ENCODE measurements at regions not wholly inside any gene's neighbourhood (a gene's known extent, or its start where the extent isn't known, plus 50 kb on each side); places are given as distances from the start of the nearest gene placed in this dataset.

GRCh38 chr4:167379076-167379835 lies 145.0 kb upstream of the SPOCK3 start:
- TF ChIP-seq, protein P1, sequence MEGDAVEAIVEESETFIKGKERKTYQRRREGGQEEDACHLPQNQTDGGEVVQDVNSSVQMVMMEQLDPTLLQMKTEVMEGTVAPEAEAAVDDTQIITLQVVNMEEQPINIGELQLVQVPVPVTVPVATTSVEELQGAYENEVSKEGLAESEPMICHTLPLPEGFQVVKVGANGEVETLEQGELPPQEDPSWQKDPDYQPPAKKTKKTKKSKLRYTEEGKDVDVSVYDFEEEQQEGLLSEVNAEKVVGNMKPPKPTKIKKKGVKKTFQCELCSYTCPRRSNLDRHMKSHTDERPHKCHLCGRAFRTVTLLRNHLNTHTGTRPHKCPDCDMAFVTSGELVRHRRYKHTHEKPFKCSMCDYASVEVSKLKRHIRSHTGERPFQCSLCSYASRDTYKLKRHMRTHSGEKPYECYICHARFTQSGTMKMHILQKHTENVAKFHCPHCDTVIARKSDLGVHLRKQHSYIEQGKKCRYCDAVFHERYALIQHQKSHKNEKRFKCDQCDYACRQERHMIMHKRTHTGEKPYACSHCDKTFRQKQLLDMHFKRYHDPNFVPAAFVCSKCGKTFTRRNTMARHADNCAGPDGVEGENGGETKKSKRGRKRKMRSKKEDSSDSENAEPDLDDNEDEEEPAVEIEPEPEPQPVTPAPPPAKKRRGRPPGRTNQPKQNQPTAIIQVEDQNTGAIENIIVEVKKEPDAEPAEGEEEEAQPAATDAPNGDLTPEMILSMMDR (IDR thresholded peaks at IDR 0.05): no peak
- TF ChIP-seq ZBTB21 (CRISPR knock-in tag; IDR thresholded peaks at IDR 0.05; ENCODE audit: borderline replicate concordance): no peak
- TF ChIP-seq, protein P2, sequence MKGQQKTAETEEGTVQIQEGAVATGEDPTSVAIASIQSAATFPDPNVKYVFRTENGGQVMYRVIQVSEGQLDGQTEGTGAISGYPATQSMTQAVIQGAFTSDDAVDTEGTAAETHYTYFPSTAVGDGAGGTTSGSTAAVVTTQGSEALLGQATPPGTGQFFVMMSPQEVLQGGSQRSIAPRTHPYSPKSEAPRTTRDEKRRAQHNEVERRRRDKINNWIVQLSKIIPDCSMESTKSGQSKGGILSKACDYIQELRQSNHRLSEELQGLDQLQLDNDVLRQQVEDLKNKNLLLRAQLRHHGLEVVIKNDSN (CRISPR knock-in tag; IDR thresholded peaks at IDR 0.05): no peak
- TF ChIP-seq, protein P3, sequence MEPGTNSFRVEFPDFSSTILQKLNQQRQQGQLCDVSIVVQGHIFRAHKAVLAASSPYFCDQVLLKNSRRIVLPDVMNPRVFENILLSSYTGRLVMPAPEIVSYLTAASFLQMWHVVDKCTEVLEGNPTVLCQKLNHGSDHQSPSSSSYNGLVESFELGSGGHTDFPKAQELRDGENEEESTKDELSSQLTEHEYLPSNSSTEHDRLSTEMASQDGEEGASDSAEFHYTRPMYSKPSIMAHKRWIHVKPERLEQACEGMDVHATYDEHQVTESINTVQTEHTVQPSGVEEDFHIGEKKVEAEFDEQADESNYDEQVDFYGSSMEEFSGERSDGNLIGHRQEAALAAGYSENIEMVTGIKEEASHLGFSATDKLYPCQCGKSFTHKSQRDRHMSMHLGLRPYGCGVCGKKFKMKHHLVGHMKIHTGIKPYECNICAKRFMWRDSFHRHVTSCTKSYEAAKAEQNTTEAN (CRISPR knock-in tag; IDR thresholded peaks at IDR 0.05): no peak
- TF ChIP-seq ATF2 (CRISPR knock-in tag; IDR thresholded peaks at IDR 0.05; ENCODE audit: borderline replicate concordance, low read depth): no peak
- TF ChIP-seq NR2C2 (CRISPR knock-in tag; IDR thresholded peaks at IDR 0.05): no peak
- no peak for TF ChIP-seq USF2 (CRISPR knock-in tag; IDR thresholded peaks at IDR 0.05)
- TF ChIP-seq MAX (CRISPR knock-in tag; IDR thresholded peaks at IDR 0.05): no peak
- no peak for TF ChIP-seq ATF1 (CRISPR knock-in tag; IDR thresholded peaks at IDR 0.05)
